ENCODE measurements at regions not wholly inside any gene's neighbourhood (a gene's known extent, or its start where the extent isn't known, plus 50 kb on each side); places are given as distances from the start of the nearest gene placed in this dataset.
"Not testable (repeated sequence)": the region's sequence is repeated elsewhere in the genome, so short reads cannot be mapped to it uniquely, and the experiment has no call there.

- in situ Hi-C loops (cut with HindIII; ENCODE audit: low pct_unique_long_range_greater_than_20kb, low sequenced_read_pairs) (no loop called here), intact Hi-C loops (cut with micrococcal nuclease; ENCODE audit: unreplicated experiment) (no loop called here)
- POLR2A ChIA-PET, result no interaction called here
- DNase-seq (ENCODE audit: low read depth, low spot score), result no peak
- Histone ChIP-seq H3K27me3 (ENCODE audit: control insufficient read depth, insufficient read depth, low read length) (no peaks in the 10 kb centered on the region), H3K36me3 (ENCODE audit: control insufficient read depth, insufficient read depth, low read length) (no peaks in the 10 kb centered on the region), H3K4me1 (ENCODE audit: control insufficient read depth, insufficient read depth, low read length) (no peaks in the 10 kb centered on the region), H3K27ac (ENCODE audit: low read length) (no peak overlapping the region), H3K4me3 (ENCODE audit: low read depth in 2 of 2, low read length in 2 of 2) (no peak overlapping the region), H3K9me3 (ENCODE audit: control insufficient read depth, insufficient read depth, low read depth, low read length) (no peaks in the 10 kb centered on the region)
- no TSS peak for BruUV-seq (replicated peaks)
- CTCF ChIA-PET, result no interaction called here
- ATAC-seq, result no peak
- TF ChIP-seq TCF7L2 (IDR thresholded peaks at IDR 0.05; ENCODE audit: low read depth, low read length), result no peak
Observed at GRCh38 chr2:83795777-83796176, 663.3 kb downstream of the SUCLG1 start.

- H3K36me3 ChIP-seq (ENCODE audit: control insufficient read depth, insufficient read depth, low read length); H3K4me3 ChIP-seq (ENCODE audit: low read depth in 2 of 2, low read length in 2 of 2); intact Hi-C loops (cut with micrococcal nuclease; ENCODE audit: unreplicated experiment); CTCF ChIA-PET; H3K27ac ChIP-seq (ENCODE audit: low read length); ATAC-seq; BruUV-seq (replicated peaks); H3K4me1 ChIP-seq (ENCODE audit: control insufficient read depth, insufficient read depth, low read length); in situ Hi-C loops (cut with HindIII; ENCODE audit: low pct_unique_long_range_greater_than_20kb, low sequenced_read_pairs); DNase-seq (ENCODE audit: low read depth, low spot score); POLR2A ChIA-PET; H3K9me3 ChIP-seq (ENCODE audit: control insufficient read depth, insufficient read depth, low read depth, low read length); H3K27me3 ChIP-seq (ENCODE audit: control insufficient read depth, insufficient read depth, low read length): not testable (repeated sequence)
Observed at GRCh38 chr2:83790467-83790866, 668.6 kb downstream of the SUCLG1 start.

- H3K4me3 ChIP-seq (ENCODE audit: low read depth in 2 of 2, low read length in 2 of 2); H3K36me3 ChIP-seq (ENCODE audit: control insufficient read depth, insufficient read depth, low read length); ATAC-seq; DNase-seq (ENCODE audit: low read depth, low spot score); BruUV-seq (replicated peaks); in situ Hi-C loops (cut with HindIII; ENCODE audit: low pct_unique_long_range_greater_than_20kb, low sequenced_read_pairs); H3K27ac ChIP-seq (ENCODE audit: low read length); POLR2A ChIA-PET; CTCF ChIA-PET; intact Hi-C loops (cut with micrococcal nuclease; ENCODE audit: unreplicated experiment); H3K27me3 ChIP-seq (ENCODE audit: control insufficient read depth, insufficient read depth, low read length); H3K9me3 ChIP-seq (ENCODE audit: control insufficient read depth, insufficient read depth, low read depth, low read length); H3K4me1 ChIP-seq (ENCODE audit: control insufficient read depth, insufficient read depth, low read length): not testable (repeated sequence)
Observed at GRCh38 chr2:83789674-83790073, 669.4 kb downstream of the SUCLG1 start.

GRCh38 chr2:83788938-83789566 is 670.0 kb downstream of the SUCLG1 start:
- intact Hi-C loops (cut with micrococcal nuclease; ENCODE audit: unreplicated experiment); H3K36me3 ChIP-seq (ENCODE audit: control insufficient read depth, insufficient read depth, low read length); H3K27me3 ChIP-seq (ENCODE audit: control insufficient read depth, insufficient read depth, low read length); H3K27ac ChIP-seq (ENCODE audit: low read length); BruUV-seq (replicated peaks); H3K4me1 ChIP-seq (ENCODE audit: control insufficient read depth, insufficient read depth, low read length); H3K9me3 ChIP-seq (ENCODE audit: control insufficient read depth, insufficient read depth, low read depth, low read length); H3K4me3 ChIP-seq (ENCODE audit: low read depth in 2 of 2, low read length in 2 of 2); ATAC-seq; in situ Hi-C loops (cut with HindIII; ENCODE audit: low pct_unique_long_range_greater_than_20kb, low sequenced_read_pairs); DNase-seq (ENCODE audit: low read depth, low spot score); CTCF ChIA-PET; POLR2A ChIA-PET: not testable (repeated sequence)

GRCh38 chr2:83787189-83787588 is 671.9 kb downstream of the SUCLG1 start:
- H3K4me1 ChIP-seq (ENCODE audit: control insufficient read depth, insufficient read depth, low read length), result no peaks in the 10 kb centered on the region
- ATAC-seq (no peak), DNase-seq (ENCODE audit: low read depth, low spot score) (no peak)
- H3K4me3 ChIP-seq (ENCODE audit: low read depth in 2 of 2, low read length in 2 of 2), result no peak overlapping the region
- TF ChIP-seq REST (IDR thresholded peaks at IDR 0.05; ENCODE audit: insufficient read depth in 1 of 2, low read depth in 2 of 2, low read length in 1 of 2) (no peak), POLR2AphosphoS5 (IDR thresholded peaks at IDR 0.05; ENCODE audit: low read depth, low read length) (no peak), CTCF (IDR thresholded peaks at IDR 0.05) (no peak), SIN3A (IDR thresholded peaks at IDR 0.05; ENCODE audit: borderline replicate concordance, insufficient read depth, low read depth, low read length) (no peak), TCF7L2 (IDR thresholded peaks at IDR 0.05; ENCODE audit: low read depth, low read length) (no peak)
- no peaks in the 10 kb centered on the region for H3K9me3 ChIP-seq (ENCODE audit: control insufficient read depth, insufficient read depth, low read depth, low read length)
- in situ Hi-C loops (cut with HindIII; ENCODE audit: low pct_unique_long_range_greater_than_20kb, low sequenced_read_pairs), result no loop called here
- BruUV-seq (replicated peaks), result no TSS peak
- POLR2A ChIA-PET, result no interaction called here
- H3K27ac ChIP-seq (ENCODE audit: low read length), result no peak overlapping the region
- CTCF ChIA-PET, result no interaction called here
- H3K27me3 ChIP-seq (ENCODE audit: control insufficient read depth, insufficient read depth, low read length), result no peaks in the 10 kb centered on the region
- intact Hi-C loops (cut with micrococcal nuclease; ENCODE audit: unreplicated experiment), result no loop called here
- no peaks in the 10 kb centered on the region for H3K36me3 ChIP-seq (ENCODE audit: control insufficient read depth, insufficient read depth, low read length)

Measured in Panc1 (cell line).